HepG2 (cell line): ENCODE measurements at regions not wholly inside any gene's neighbourhood (a gene's known extent, or its start where the extent isn't known, plus 50 kb on each side); places are given as distances from the start of the nearest gene placed in this dataset.

Experiments used
- ATAC-seq: fragments of 200-7000 bp; cut with Tn5 transposase; 3 replicates; pipeline ENCODE4 v1.9.1; 2020; ENCODE audit warnings: mild to moderate bottlenecking, moderate library complexity
- BruUV-seq: library from RNA; stranded (reverse); fragments of 400-500 nt; replicated peaks from 2 replicates; lab custom pipeline; 2021; lab: Mats Ljungman, UMichigan
- CTCF ChIA-PET: fragments of 300-600 bp; formaldehyde crosslinking; extraction: SDS; loops from one replicate; lab custom pipeline; 2021; ENCODE audit warnings: low total read pairs, inconsistent platforms, low intra/inter-chr PET ratio; lab: Yijun Ruan, JAX
- POLR2A ChIA-PET: fragments of 350-600 bp; sonication (Branson Sonifier 250); formaldehyde crosslinking; loops from one replicate; lab custom pipeline; 2020; ENCODE audit warnings: antibody characterized with exemption, inconsistent platforms; lab: Yijun Ruan, JAX
- DNase-seq: peaks from one replicate; pipeline ENCODE4 v3.0.0-alpha.2; 2015; ENCODE audit warnings: low spot score
- FAIRE-seq: peaks from 3 replicates; lab custom pipeline; 2011; peaks lifted over from hg19 to GRCh38; lab: Jason Lieb, UNC
- H2AFZ ChIP-seq: one replicate; pipeline ENCODE4 v1.6.1; 2011; ENCODE audit warnings: low read length, inconsistent platforms
- H3K27ac ChIP-seq: fragments of 300-600 bp; 3 replicates; pipeline ENCODE4 v1.8.0; 2011; ENCODE audit warnings: mixed run types, mild to moderate bottlenecking, mixed read lengths, low read length, inconsistent platforms; ENCODE audit not compliant: insufficient read depth; ENCODE audit errors: extremely low read length
- H3K27me3 ChIP-seq, 2 experiments: fragments of 200-600 bp in 1 of 2; 2 replicates in 1 of 2; 3 replicates in 1 of 2; pipeline versions ENCODE4 v1.6.0 to v1.8.0; 2011; ENCODE audit warnings: low read length in 2 of 2, mild to moderate bottlenecking in 2 of 2, moderate library complexity in 2 of 2, inconsistent platforms in 1 of 2; ENCODE audit not compliant: insufficient read depth in 2 of 2, control insufficient read depth in 1 of 2
- H3K36me3 ChIP-seq, 2 experiments: fragments of 200-600 bp in 1 of 2; replicated peaks in 1 of 2; 2 replicates in 1 of 2; 3 replicates in 1 of 2; pipeline versions ENCODE4 v1.5.1 to v1.8.0; 2011; ENCODE audit warnings: low read length in 2 of 2, inconsistent platforms in 1 of 2; ENCODE audit not compliant: insufficient read depth in 2 of 2, control insufficient read depth in 1 of 2
- H3K4me1 ChIP-seq: 2 replicates; pipeline ENCODE4 v1.5.1; 2012; ENCODE audit warnings: low read length, inconsistent platforms; ENCODE audit not compliant: insufficient read depth
- H3K4me2 ChIP-seq: 2 replicates; pipeline ENCODE4 v1.6.0; 2011; ENCODE audit warnings: low read depth, low read length, inconsistent platforms
- H3K4me3 ChIP-seq, 3 experiments: fragments of 200-600 bp in 1 of 3; sonication (generic), shearing (Covaris generic) in 1 of 3; replicated peaks in 1 of 3; 2 replicates each; pipeline ENCODE4 v1.5.1; 2011 to 2016; ENCODE audit warnings: low read length in 3 of 3, inconsistent platforms in 2 of 3, low read depth in 2 of 3, mild to moderate bottlenecking in 2 of 3, control low read depth in 1 of 3, mixed read lengths in 1 of 3; ENCODE audit not compliant: insufficient read depth in 1 of 3
- H3K79me2 ChIP-seq: one replicate; pipeline ENCODE4 v1.6.1; 2011; ENCODE audit warnings: low read length, inconsistent platforms; ENCODE audit not compliant: insufficient read depth
- H3K9ac ChIP-seq: 2 replicates; pipeline ENCODE4 v1.6.0; 2011; ENCODE audit warnings: mild to moderate bottlenecking, low read depth, low read length, inconsistent platforms; ENCODE audit not compliant: insufficient read depth
- H3K9me3 ChIP-seq: 2 replicates; pipeline ENCODE4 v1.5.1; 2012; ENCODE audit warnings: mild to moderate bottlenecking, low read length
- H4K20me1 ChIP-seq: 2 replicates; pipeline ENCODE4 v1.6.0; 2011; ENCODE audit warnings: inconsistent platforms, mild to moderate bottlenecking, low read length, moderate library complexity; ENCODE audit not compliant: insufficient read depth
- ARNT ChIP-seq: fragments of 450-650 bp; IDR thresholded peaks from 2 replicates; pipeline ENCODE4 v1.6.1; 2017
- KMT2B ChIP-seq: IDR thresholded peaks from 2 replicates; pipeline ENCODE4 v1.6.1; 2016; ENCODE audit warnings: missing genetic modification reagents, missing compliant biosample characterization
- MEIS2 ChIP-seq: sonication (generic); formaldehyde crosslinking; IDR thresholded peaks from 2 replicates; pipeline ENCODE4 v1.9.0; 2021; ENCODE audit warnings: mild to moderate bottlenecking, missing genetic modification reagents
- MIXL1 ChIP-seq: IDR thresholded peaks from 2 replicates; pipeline ENCODE4 v1.6.1; 2016
- MLX ChIP-seq: IDR thresholded peaks from 2 replicates; pipeline ENCODE4 v1.6.1; 2016
- MZF1 ChIP-seq: sonication (generic); formaldehyde crosslinking; IDR thresholded peaks from 2 replicates; pipeline ENCODE4 v1.8.1; 2023; ENCODE audit warnings: mild to moderate bottlenecking, missing genetic modification reagents, borderline replicate concordance
- NR1H2 ChIP-seq: sonication (generic); formaldehyde crosslinking; IDR thresholded peaks from 2 replicates; pipeline ENCODE4 v1.8.1; 2022; ENCODE audit warnings: low read depth, missing genetic modification reagents, borderline replicate concordance
- SIX1 ChIP-seq: sonication (generic); formaldehyde crosslinking; IDR thresholded peaks from 2 replicates; pipeline ENCODE4 v1.4.0; 2020; ENCODE audit warnings: missing genetic modification reagents, borderline replicate concordance
- SSRP1 ChIP-seq: IDR thresholded peaks from 2 replicates; pipeline ENCODE4 v1.6.1; 2016; ENCODE audit warnings: control low read depth
- ZBTB3 ChIP-seq: sonication (generic); formaldehyde crosslinking; IDR thresholded peaks from 2 replicates; pipeline ENCODE4 v1.4.0; 2020; ENCODE audit warnings: low read depth, mild to moderate bottlenecking, moderate library complexity, missing genetic modification reagents, borderline replicate concordance
- ZFP37 ChIP-seq: sonication (generic); formaldehyde crosslinking; IDR thresholded peaks from 2 replicates; pipeline ENCODE4 v1.4.0; 2020; ENCODE audit warnings: missing genetic modification reagents, borderline replicate concordance
- ZHX1 ChIP-seq: sonication (generic); formaldehyde crosslinking; IDR thresholded peaks from 2 replicates; pipeline ENCODE4 v1.8.1; 2022; ENCODE audit warnings: low read depth, mild to moderate bottlenecking, missing genetic modification reagents
- ZNF281 ChIP-seq: sonication (generic); formaldehyde crosslinking; IDR thresholded peaks from 2 replicates; pipeline ENCODE4 v1.4.0; 2020; ENCODE audit warnings: missing genetic modification reagents, borderline replicate concordance
- ZNF501 ChIP-seq: sonication (generic); formaldehyde crosslinking; IDR thresholded peaks from 2 replicates; pipeline ENCODE4 v1.5.1; 2020; ENCODE audit warnings: mild to moderate bottlenecking, moderate library complexity, missing genetic modification reagents
- ZSCAN30 ChIP-seq: sonication (generic); formaldehyde crosslinking; IDR thresholded peaks from 2 replicates; pipeline ENCODE4 v1.5.0; 2020; ENCODE audit warnings: mild to moderate bottlenecking, missing genetic modification reagents
- WGBS: methylation state at CpG from one replicate; pipeline ENCODE4 v1.1.6; 2017; ENCODE audit warnings: low lambda C conversion rate; 5-methylcytosine and 5-hydroxymethylcytosine counted together
- in situ Hi-C: cut with HindIII; loops from 2 replicates; pipeline ENCODE4 v1.10.0; 2017; ENCODE audit warnings: low pct_unique_long_range_greater_than_20kb; ENCODE audit not compliant: extremely low pct_ligation_motif_present
- intact Hi-C: fragments of 100-400 bp; cut with micrococcal nuclease; formaldehyde crosslinking; loops from one replicate; pipeline ENCODE4 v1.10.0; 2022; ENCODE audit not compliant: unreplicated experiment
- TF ChIP-seq, protein P1 (sequence below), 2 experiments: sonication (generic) in 1 of 2; formaldehyde crosslinking in 1 of 2; IDR thresholded peaks; 2 replicates each; pipeline versions ENCODE4 v1.5.1 to v1.6.1; 2011 to 2020; ENCODE audit warnings: borderline replicate concordance in 1 of 2, low read depth in 1 of 2, low read length in 1 of 2, mild to moderate bottlenecking in 1 of 2, missing genetic modification reagents in 1 of 2, moderate library complexity in 1 of 2

DNA sequence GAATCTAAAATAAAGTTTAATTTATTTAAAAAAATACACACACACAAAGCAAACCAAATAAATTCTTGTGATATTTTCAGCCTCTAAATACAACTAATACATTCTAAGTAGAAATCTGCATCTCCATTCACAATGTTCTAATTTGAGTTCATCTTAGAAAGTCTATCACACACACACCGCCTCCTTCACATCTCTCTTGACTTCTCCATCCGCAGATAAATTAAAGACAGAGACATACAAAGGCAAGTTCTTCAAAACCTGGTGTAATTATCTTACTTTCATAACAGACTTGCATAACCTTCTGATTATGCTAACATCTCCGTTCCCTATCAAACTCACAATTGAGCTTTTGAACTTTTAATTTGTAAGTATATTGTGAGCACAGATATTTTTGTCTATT lies 657.3 kb downstream of the VGLL3 start (continued):
- TF ChIP-seq ZHX1 (CRISPR knock-in tag): no peak

DNA sequence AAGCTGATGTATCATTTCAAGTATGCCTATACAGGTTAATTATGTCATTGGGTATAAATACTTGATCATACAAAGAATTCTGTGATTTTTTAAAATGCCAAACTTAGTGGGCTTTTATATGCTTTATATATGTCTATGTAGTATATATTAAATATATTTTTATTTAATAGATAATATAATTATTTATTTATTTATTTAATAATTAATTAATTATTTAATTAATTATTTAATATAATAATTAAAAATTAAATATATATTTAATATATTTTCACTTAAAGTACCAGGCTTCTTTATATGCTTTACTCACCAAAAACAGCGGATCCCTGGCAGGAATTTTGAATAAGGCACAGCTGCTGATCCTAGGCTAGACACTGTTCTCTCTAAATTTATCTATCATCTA lies 687.0 kb downstream of the VGLL3 start:
- Histone ChIP-seq H3K9me3 (no peaks in the 10 kb centered on the region), H3K4me1 (no peaks in the 10 kb centered on the region), H3K79me2 (no peaks in the 10 kb centered on the region), H3K27me3 (no peaks in the 10 kb centered on the region; a peak in 1 of 5 replicates), H3K9ac (no peak overlapping the region), H3K4me2 (no peak overlapping the region), H3K27ac (no peak overlapping the region), H3K36me3 (no peaks in the 10 kb centered on the region), H2AFZ (no peak overlapping the region), H3K4me3 (no peak overlapping the region), H4K20me1 (no peaks in the 10 kb centered on the region)
- intact Hi-C loops: no loop called here
- ChIA-PET CTCF (no interaction called here), POLR2A (no interaction called here)
- ATAC-seq (no peak), DNase-seq (no peak), FAIRE-seq (no peak)
- in situ Hi-C loops: no loop called here
- WGBS: 5% methylated on average over 1 of the region's 1 CpG
- no TSS peak for BruUV-seq
- TF ChIP-seq MIXL1 (CRISPR knock-in tag): no peak
- TF ChIP-seq ARNT: no peak
- TF ChIP-seq ZNF281 (CRISPR knock-in tag): no peak
- TF ChIP-seq KMT2B (CRISPR knock-in tag): no peak
- TF ChIP-seq MLX (CRISPR knock-in tag): no peak
- TF ChIP-seq ZBTB3 (CRISPR knock-in tag): no peak
- TF ChIP-seq SSRP1 (CRISPR knock-in tag): no peak
- no peak for TF ChIP-seq NR1H2 (CRISPR knock-in tag)
- TF ChIP-seq SIX1 (CRISPR knock-in tag): no peak
- no peak for TF ChIP-seq MEIS2
- no peak for TF ChIP-seq ZFP37 (CRISPR knock-in tag)
- TF ChIP-seq ZSCAN30 (CRISPR knock-in tag): no peak
- TF ChIP-seq, protein P1, sequence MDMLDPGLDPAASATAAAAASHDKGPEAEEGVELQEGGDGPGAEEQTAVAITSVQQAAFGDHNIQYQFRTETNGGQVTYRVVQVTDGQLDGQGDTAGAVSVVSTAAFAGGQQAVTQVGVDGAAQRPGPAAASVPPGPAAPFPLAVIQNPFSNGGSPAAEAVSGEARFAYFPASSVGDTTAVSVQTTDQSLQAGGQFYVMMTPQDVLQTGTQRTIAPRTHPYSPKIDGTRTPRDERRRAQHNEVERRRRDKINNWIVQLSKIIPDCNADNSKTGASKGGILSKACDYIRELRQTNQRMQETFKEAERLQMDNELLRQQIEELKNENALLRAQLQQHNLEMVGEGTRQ (IDR thresholded peaks at IDR 0.05; ENCODE audit: low read depth, low read length): no peak
- TF ChIP-seq, protein P1 (CRISPR knock-in tag; IDR thresholded peaks at IDR 0.05; ENCODE audit: borderline replicate concordance): no peak
- no peak for TF ChIP-seq MZF1
- no peak for TF ChIP-seq ZNF501
